ENCODE measurements at regions not wholly inside any gene's neighbourhood (a gene's known extent, or its start where the extent isn't known, plus 50 kb on each side); places are given as distances from the start of the nearest gene placed in this dataset.

DNA sequence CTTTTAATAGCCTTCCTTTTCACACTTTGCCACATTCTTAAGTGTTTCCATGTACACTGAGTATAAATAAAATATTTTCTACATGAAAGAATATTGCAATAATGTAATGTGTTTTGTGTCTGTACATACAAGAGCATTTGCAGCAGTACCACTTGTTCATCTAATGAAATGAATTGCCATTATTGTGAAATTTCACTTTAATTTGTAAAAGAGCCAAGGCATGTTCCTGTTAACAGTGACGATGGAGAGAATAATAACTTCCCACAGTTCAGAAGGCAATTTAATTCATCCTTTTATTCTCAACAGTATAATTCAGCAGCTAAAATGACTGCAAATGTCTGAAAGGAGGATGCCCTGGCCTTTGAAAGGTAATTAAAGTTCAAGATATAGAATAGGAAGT, 853.9 kb downstream of the LRRTM4 start:
- Histone ChIP-seq H3K4me1 (peaks cover 0 to 20% (median 0%) of the 10 kb centered on the region in 10 experiments; a peak in 7 of 20 replicates), H3K4me2 (no peak overlapping the region), H3K27ac (no peak overlapping the region), H3K4me3 (no peak overlapping the region), H3K36me3 (no peaks in the 10 kb centered on the region), H4K20me1 (no peaks in the 10 kb centered on the region), H3K9ac (no peak overlapping the region), H3K27me3 (no peaks in the 10 kb centered on the region), H3K9me3 (replicated peaks in 1 of 11) (no peaks in the 10 kb centered on the region)
- TF ChIP-seq Cebpa-rat (IDR thresholded peaks at IDR 0.05), result no peak

DNA sequence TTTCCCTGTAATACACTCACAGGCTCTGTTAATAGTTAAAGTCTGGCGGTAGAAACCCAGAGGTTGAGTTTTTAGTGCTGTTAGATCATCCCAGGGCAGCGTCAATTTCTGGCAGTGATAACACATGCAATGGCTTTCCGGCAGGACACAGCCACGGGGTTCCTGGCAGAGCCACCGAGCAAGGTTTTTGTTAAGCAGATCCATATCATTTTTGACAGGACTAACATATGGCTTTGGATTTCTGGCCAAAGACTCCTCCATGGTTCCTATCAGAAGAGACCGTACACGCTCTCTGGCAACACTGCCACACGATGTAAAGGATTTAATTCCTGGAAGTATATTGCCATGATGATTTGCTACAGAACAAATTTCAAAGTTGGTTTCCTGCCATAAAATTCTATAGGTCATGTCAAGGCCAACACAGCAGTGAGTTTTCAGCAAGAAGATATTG, 854.3 kb downstream of the LRRTM4 start:
- Histone ChIP-seq H3K4me3 (no peak overlapping the region), H3K9ac (no peak overlapping the region), H3K27me3 (no peaks in the 10 kb centered on the region), H3K4me2 (no peak overlapping the region), H3K36me3 (no peaks in the 10 kb centered on the region), H3K4me1 (peaks cover 0 to 24% (median 0%) of the 10 kb centered on the region in 10 experiments; a peak in 7 of 20 replicates), H4K20me1 (no peaks in the 10 kb centered on the region), H3K9me3 (replicated peaks in 1 of 11) (no peaks in the 10 kb centered on the region), H3K27ac (no peak overlapping the region)
- TF ChIP-seq Cebpa-rat (IDR thresholded peaks at IDR 0.05), result no peak

DNA sequence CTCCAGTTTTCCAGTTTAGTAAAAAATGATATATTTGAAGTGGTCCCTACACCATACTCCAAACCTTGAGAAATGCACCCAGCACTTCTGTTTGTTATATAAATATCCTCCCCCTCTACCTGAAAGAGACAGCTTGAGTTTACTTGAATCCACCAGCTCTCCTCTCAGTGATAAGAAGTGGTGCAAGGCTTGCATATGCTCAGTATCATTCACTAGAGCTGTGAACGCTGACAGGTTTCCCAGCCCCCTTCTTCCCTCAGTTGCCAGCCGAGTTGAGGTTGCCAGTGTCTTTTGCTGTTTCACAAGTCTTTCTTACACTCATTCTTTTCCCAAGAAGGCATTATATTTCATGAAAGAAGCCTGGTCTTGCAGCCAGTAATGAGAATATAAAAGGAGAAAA, 880.0 kb downstream of the LRRTM4 start:
- Histone ChIP-seq H3K4me1 (no peaks in the 10 kb centered on the region), H3K9me3 (replicated peaks in 1 of 11) (peaks cover 0 to 11% (median 5%) of the 10 kb centered on the region in 11 experiments; a peak in 9 of 22 replicates), H3K4me2 (no peak overlapping the region), H3K9ac (no peak overlapping the region), H3K36me3 (no peaks in the 10 kb centered on the region), H4K20me1 (no peaks in the 10 kb centered on the region), H3K27me3 (no peaks in the 10 kb centered on the region), H3K4me3 (no peak overlapping the region), H3K27ac (no peak overlapping the region)
- no peak for TF ChIP-seq Cebpa-rat (IDR thresholded peaks at IDR 0.05)

DNA sequence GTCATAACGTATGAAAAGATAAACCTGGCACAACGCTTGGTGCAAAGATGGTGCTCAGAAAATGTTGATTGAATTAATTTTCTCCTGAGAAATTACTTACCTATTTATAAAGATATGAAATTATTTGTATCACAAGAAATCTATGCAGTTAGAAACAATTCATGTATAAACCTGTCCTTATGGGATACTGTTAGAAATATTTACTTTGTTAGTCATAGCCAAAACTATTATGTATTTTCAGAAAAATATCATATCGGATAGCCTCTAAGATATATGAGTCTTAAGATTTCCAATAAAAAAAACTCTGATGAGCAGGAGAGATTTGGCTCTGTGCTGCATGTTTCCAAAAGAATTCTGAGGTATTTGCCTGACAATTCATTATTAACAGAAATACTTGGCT, 880.7 kb downstream of the LRRTM4 start:
- no peaks in the 10 kb centered on the region for H3K27me3 ChIP-seq
- no peak overlapping the region for H3K27ac ChIP-seq
- peaks cover 0 to 11% (median 5%) of the 10 kb centered on the region in 11 experiments; a peak in 9 of 22 replicates for H3K9me3 ChIP-seq (replicated peaks in 1 of 11)
- H3K4me3 ChIP-seq, result no peak overlapping the region
- H3K9ac ChIP-seq, result no peak overlapping the region
- H3K4me2 ChIP-seq, result no peak overlapping the region
- H3K4me1 ChIP-seq, result no peaks in the 10 kb centered on the region
- H4K20me1 ChIP-seq, result no peaks in the 10 kb centered on the region
- H3K36me3 ChIP-seq, result no peaks in the 10 kb centered on the region
- no peak for TF ChIP-seq Cebpa-rat (IDR thresholded peaks at IDR 0.05)

DNA sequence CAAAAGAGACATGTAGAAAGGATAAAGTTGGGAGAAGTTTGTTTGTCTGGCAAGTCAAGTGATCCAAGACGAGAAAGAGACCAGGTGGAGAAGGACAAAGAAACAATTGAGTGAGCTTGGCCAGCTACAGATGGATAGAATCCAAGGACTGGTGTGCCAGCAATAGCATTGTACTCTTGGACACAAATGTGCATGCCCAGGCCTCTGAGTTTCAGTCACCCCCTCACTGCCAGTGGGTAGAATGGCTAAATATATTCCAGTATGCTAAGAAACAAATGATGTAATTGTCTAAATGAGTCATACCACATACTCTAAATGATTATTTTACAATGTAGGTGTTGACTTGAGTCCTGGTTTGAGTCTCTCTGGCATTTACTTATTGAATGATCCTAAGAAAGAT, 881.3 kb downstream of the LRRTM4 start:
- Histone ChIP-seq H3K9ac (no peak overlapping the region), H3K4me1 (no peaks in the 10 kb centered on the region), H3K4me2 (no peak overlapping the region), H4K20me1 (no peaks in the 10 kb centered on the region), H3K27me3 (no peaks in the 10 kb centered on the region), H3K27ac (no peak overlapping the region), H3K4me3 (no peak overlapping the region), H3K36me3 (no peaks in the 10 kb centered on the region), H3K9me3 (replicated peaks in 1 of 11) (peaks cover 0 to 11% (median 5%) of the 10 kb centered on the region in 11 experiments; a peak in 9 of 22 replicates)
- no peak for TF ChIP-seq Cebpa-rat (IDR thresholded peaks at IDR 0.05)

DNA sequence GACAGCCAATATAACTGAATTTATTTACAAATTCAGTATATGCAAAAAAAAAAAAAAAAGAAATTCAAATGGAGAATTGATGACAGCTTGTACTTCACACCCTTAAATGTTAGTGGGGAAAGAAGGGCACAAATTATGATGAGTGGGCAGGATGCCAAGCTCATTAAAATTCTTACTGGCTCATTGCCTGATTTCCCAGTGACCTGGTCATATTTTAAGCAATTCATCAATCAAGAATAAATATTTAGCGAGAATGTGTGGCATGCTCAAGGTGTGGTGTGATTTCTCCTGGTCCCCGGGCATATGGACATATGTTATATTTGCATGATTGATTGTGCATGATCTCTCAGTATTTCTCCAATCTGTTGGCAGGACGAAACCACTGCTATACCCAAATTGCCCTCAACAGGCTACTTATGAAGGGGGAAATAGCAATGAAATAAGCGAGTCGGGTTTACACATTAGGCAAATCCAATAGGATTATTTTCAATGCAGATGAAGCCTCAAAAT, 883.0 kb downstream of the LRRTM4 start:
- no peak overlapping the region for H3K9ac ChIP-seq
- no peak for TF ChIP-seq Cebpa-rat (IDR thresholded peaks at IDR 0.05)
- H3K4me1 ChIP-seq, result no peaks in the 10 kb centered on the region
- no peaks in the 10 kb centered on the region for H3K27me3 ChIP-seq
- no peak overlapping the region for H3K4me2 ChIP-seq
- H3K4me3 ChIP-seq, result no peak overlapping the region
- no peaks in the 10 kb centered on the region for H3K36me3 ChIP-seq
- peaks cover 0 to 6% (median 0%) of the 10 kb centered on the region in 11 experiments; a peak in 4 of 22 replicates for H3K9me3 ChIP-seq (replicated peaks in 1 of 11)
- no peaks in the 10 kb centered on the region for H4K20me1 ChIP-seq
- H3K27ac ChIP-seq, result no peak overlapping the region

DNA sequence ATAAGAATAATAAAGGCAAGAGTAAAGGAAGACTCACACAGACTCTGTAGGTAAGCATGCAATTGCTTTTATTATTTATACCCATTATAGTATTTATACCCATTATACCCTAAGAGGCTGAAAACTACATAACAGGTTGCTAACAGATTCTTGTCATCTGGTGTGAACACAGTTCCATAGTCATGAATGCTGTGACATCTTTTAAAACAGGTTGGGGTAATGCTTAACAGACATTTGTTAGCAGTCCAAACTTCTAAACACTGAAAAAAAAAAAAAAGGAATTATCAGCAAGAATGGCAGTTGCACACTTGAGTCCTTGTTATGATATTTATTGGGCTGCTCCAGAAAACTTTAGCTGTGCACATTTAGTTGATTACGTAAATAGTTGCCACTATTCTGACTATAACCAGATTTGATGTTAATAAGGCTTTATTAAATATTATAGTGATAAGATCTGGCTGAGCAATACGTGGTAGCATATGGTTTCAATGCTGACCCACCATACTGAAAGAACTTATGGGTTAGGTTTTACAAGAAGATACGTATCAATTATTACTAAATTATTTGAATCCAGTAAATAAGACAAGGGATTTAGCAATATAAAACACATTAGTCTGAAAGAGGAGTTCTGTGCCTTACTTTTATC, 888.8 kb downstream of the LRRTM4 start:
- Histone ChIP-seq H3K27me3 (no peaks in the 10 kb centered on the region), H3K9ac (no peak overlapping the region), H3K9me3 (replicated peaks in 1 of 11) (no peaks in the 10 kb centered on the region), H3K4me3 (no peak overlapping the region), H3K36me3 (no peaks in the 10 kb centered on the region), H3K4me1 (no peaks in the 10 kb centered on the region), H4K20me1 (no peaks in the 10 kb centered on the region), H3K4me2 (no peak overlapping the region), H3K27ac (no peak overlapping the region)
- no peak for TF ChIP-seq Cebpa-rat (IDR thresholded peaks at IDR 0.05)

DNA sequence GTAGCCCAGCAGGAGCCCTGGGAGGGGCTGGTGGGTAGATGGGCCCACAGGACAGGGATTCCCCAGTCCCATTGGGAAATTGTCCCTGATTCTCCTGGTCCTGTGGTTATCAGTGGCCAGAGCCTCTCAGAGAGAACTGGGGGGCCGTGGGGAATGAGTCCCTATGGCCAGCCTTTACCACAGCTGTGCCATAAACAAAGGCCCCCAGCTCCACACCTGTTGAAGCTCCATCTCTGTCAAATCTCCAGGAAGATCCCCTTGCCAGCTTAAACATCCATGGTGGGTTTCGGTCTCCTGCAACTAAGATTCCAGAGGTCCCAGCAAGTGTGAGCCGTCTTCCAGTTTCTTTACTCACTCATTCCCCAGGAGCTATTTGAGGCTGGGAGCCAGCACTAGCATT, 897.1 kb downstream of the LRRTM4 start:
- no peak for TF ChIP-seq Cebpa-rat (IDR thresholded peaks at IDR 0.05)
- Histone ChIP-seq H3K9ac (no peak overlapping the region), H3K9me3 (replicated peaks in 1 of 11) (no peaks in the 10 kb centered on the region), H3K4me3 (no peak overlapping the region), H3K27ac (no peak overlapping the region), H3K36me3 (no peaks in the 10 kb centered on the region), H4K20me1 (no peaks in the 10 kb centered on the region), H3K4me1 (no peaks in the 10 kb centered on the region), H3K27me3 (no peaks in the 10 kb centered on the region), H3K4me2 (no peak overlapping the region)

DNA sequence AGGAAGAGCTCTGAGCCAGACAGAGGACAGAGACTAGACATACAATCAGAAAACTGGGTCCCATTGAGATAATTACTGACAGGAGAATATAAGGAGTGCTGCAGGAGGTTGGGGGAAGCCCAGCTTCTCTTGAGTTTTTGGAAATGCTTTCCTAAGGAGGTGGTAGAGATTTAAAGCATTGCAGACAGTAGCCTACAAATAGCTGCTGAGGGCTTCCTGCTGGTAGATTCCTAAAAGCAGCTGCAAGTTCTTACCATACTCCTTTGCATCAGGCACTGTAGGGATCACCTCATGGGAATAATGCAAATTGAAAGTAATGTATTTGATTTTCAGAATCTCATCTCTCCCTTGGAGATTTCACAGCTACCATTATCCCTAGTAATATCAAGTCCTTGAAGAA, 902.6 kb upstream of the GCFC2 start:
- TF ChIP-seq Cebpa-rat (IDR thresholded peaks at IDR 0.05), result no peak
- Histone ChIP-seq H3K9ac (no peak overlapping the region), H4K20me1 (no peaks in the 10 kb centered on the region), H3K27ac (no peak overlapping the region), H3K9me3 (replicated peaks in 1 of 11) (no peaks in the 10 kb centered on the region), H3K4me1 (no peaks in the 10 kb centered on the region), H3K4me2 (no peak overlapping the region), H3K36me3 (no peaks in the 10 kb centered on the region), H3K4me3 (no peak overlapping the region), H3K27me3 (no peaks in the 10 kb centered on the region)

DNA sequence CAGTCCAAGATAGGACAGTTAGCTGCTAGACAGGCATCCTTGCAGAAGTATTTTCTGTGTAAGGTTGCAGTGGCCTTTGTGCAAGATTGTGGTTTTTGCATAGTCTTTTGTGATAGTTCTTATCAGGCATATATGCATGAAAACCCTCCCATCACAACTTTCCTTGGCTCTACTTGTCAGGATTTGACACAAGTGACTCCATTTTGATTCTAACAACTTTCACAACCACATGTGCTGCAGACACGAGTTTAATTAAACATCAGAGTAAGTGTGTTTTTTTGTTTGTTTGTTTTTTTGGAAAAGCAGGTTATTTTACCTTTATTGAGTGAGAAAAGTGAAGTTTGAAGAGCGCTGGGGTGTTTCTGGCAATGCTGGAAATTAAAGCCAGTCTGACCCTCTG, 902.0 kb upstream of the GCFC2 start:
- TF ChIP-seq Cebpa-rat (IDR thresholded peaks at IDR 0.05), result no peak
- Histone ChIP-seq H3K27me3 (no peaks in the 10 kb centered on the region), H3K9ac (no peak overlapping the region), H3K27ac (no peak overlapping the region), H3K36me3 (no peaks in the 10 kb centered on the region), H4K20me1 (no peaks in the 10 kb centered on the region), H3K4me3 (no peak overlapping the region), H3K4me1 (no peaks in the 10 kb centered on the region), H3K9me3 (replicated peaks in 1 of 11) (no peaks in the 10 kb centered on the region), H3K4me2 (no peak overlapping the region)
